IPS DF 6.9 (cell line): ENCODE measurements at regions not wholly inside any gene's neighbourhood (a gene's known extent, or its start where the extent isn't known, plus 50 kb on each side); places are given as distances from the start of the nearest gene placed in this dataset.

ENCODE experiments used
- DNase-seq: peaks from one replicate; pipeline ENCODE4 v3.0.0-alpha.2; 2013; ENCODE audit warnings: low read depth, low spot score
- H3K27ac ChIP-seq: one replicate; pipeline ENCODE4 v1.5.1; 2013; ENCODE audit warnings: low read length, control low read depth
- H3K27me3 ChIP-seq: 2 replicates; pipeline ENCODE4 v1.6.1; 2013; ENCODE audit warnings: mild to moderate bottlenecking, low read length; ENCODE audit not compliant: control insufficient read depth, insufficient read depth
- H3K36me3 ChIP-seq: 2 replicates; pipeline ENCODE4 v1.6.1; 2013; ENCODE audit warnings: low read length; ENCODE audit not compliant: control insufficient read depth, insufficient read depth
- H3K4me1 ChIP-seq: 2 replicates; pipeline ENCODE4 v1.6.1; 2013; ENCODE audit warnings: low read length; ENCODE audit not compliant: control insufficient read depth, insufficient read depth
- H3K4me3 ChIP-seq: 2 replicates; pipeline ENCODE4 v1.5.1; 2013; ENCODE audit warnings: mild to moderate bottlenecking, low read length
- H3K9me3 ChIP-seq: 2 replicates; pipeline ENCODE4 v1.6.1; 2013; ENCODE audit warnings: low read length, inconsistent platforms; ENCODE audit not compliant: control insufficient read depth, insufficient read depth
- WGBS: extraction: QIAGEN DNeasy Blood & Tissue Kit; methylation state at CpG from one replicate; pipeline ENCODE4 v1.1.7; 2013; ENCODE audit warnings: mixed read lengths, missing lambda C conversion rate; ENCODE audit not compliant: insufficient read length, insufficient coverage; 5-methylcytosine and 5-hydroxymethylcytosine counted together

- Histone ChIP-seq H3K4me3 (no peak overlapping the region), H3K36me3 (no peaks in the 10 kb centered on the region), H3K4me1 (peaks cover 2% of the 10 kb centered on the region; the same call in 1 of the 2 replicates), H3K9me3 (no peaks in the 10 kb centered on the region), H3K27ac (no peak overlapping the region), H3K27me3 (no peaks in the 10 kb centered on the region)
- no peak for DNase-seq
- WGBS, result no CpG with 5 or more reads among the region's 12 CpGs
Observed at GRCh38 chr12:111086947-111087700, 166.7 kb upstream of the MYL2 start.

- Histone ChIP-seq H3K4me1 (peaks cover 2% of the 10 kb centered on the region; the same call in 1 of the 2 replicates), H3K4me3 (no peak overlapping the region), H3K27ac (no peak overlapping the region), H3K27me3 (no peaks in the 10 kb centered on the region), H3K9me3 (no peaks in the 10 kb centered on the region), H3K36me3 (no peaks in the 10 kb centered on the region)
- no CpG with 5 or more reads among the region's 1 CpG for WGBS
- DNase-seq, result no peak
Observed at GRCh38 chr12:111085096-111085495, 164.7 kb upstream of the MYL2 start.

GRCh38 chr12:111084605-111085004 lies 164.2 kb upstream of the MYL2 start:
- WGBS, result no CpG with 5 or more reads among the region's 15 CpGs
- Histone ChIP-seq H3K27me3 (no peaks in the 10 kb centered on the region), H3K36me3 (no peaks in the 10 kb centered on the region), H3K4me3 (no peak overlapping the region), H3K27ac (no peak overlapping the region), H3K4me1 (peaks cover 2% of the 10 kb centered on the region; the same call in 1 of the 2 replicates), H3K9me3 (no peaks in the 10 kb centered on the region)
- no peak for DNase-seq

- Histone ChIP-seq H3K36me3 (no peaks in the 10 kb centered on the region), H3K4me3 (no peak overlapping the region), H3K9me3 (no peaks in the 10 kb centered on the region), H3K27ac (no peak overlapping the region), H3K27me3 (no peaks in the 10 kb centered on the region), H3K4me1 (peaks cover 2% of the 10 kb centered on the region; the same call in 1 of the 2 replicates)
- DNase-seq, result no peak
- WGBS, result no CpG with 5 or more reads among the region's 4 CpGs
Observed at GRCh38 chr12:111084158-111084557, 163.8 kb upstream of the MYL2 start.

GRCh38 chr12:111081600-111081999 lies 161.2 kb upstream of the MYL2 start:
- H3K4me1 ChIP-seq, result peaks cover 2% of the 10 kb centered on the region; the same call in 1 of the 2 replicates
- H3K4me3 ChIP-seq, result no peak overlapping the region
- no peak for DNase-seq
- H3K27me3 ChIP-seq, result no peaks in the 10 kb centered on the region
- H3K9me3 ChIP-seq, result no peaks in the 10 kb centered on the region
- no CpG with 5 or more reads among the region's 5 CpGs for WGBS
- H3K36me3 ChIP-seq, result no peaks in the 10 kb centered on the region
- no peak overlapping the region for H3K27ac ChIP-seq

- no peak overlapping the region for H3K4me3 ChIP-seq
- no peaks in the 10 kb centered on the region for H3K9me3 ChIP-seq
- WGBS, result no CpG with 5 or more reads among the region's 4 CpGs
- H3K36me3 ChIP-seq, result no peaks in the 10 kb centered on the region
- H3K27me3 ChIP-seq, result no peaks in the 10 kb centered on the region
- H3K4me1 ChIP-seq, result peaks cover 2% of the 10 kb centered on the region
- DNase-seq, result no peak
- H3K27ac ChIP-seq, result no peak overlapping the region
Observed at GRCh38 chr12:111078731-111079130, 158.4 kb upstream of the MYL2 start.

GRCh38 chr12:111076611-111077451 lies 156.5 kb upstream of the MYL2 start:
- peaks cover 2% of the 10 kb centered on the region for H3K4me1 ChIP-seq
- no peaks in the 10 kb centered on the region for H3K27me3 ChIP-seq
- H3K9me3 ChIP-seq, result no peaks in the 10 kb centered on the region
- H3K36me3 ChIP-seq, result no peaks in the 10 kb centered on the region
- DNase-seq, result no peak
- no peak overlapping the region for H3K4me3 ChIP-seq
- WGBS, result no CpG with 5 or more reads among the region's 23 CpGs
- H3K27ac ChIP-seq, result no peak overlapping the region

GRCh38 chr12:111076199-111076598 lies 155.8 kb upstream of the MYL2 start:
- H3K27me3 ChIP-seq, result no peaks in the 10 kb centered on the region
- no peak overlapping the region for H3K27ac ChIP-seq
- H3K4me1 ChIP-seq, result peaks cover 2% of the 10 kb centered on the region
- no peak overlapping the region for H3K4me3 ChIP-seq
- no peak for DNase-seq
- H3K36me3 ChIP-seq, result no peaks in the 10 kb centered on the region
- WGBS, result no CpG with 5 or more reads among the region's 1 CpG
- H3K9me3 ChIP-seq, result no peaks in the 10 kb centered on the region

- H3K4me1 ChIP-seq, result peaks cover 2% of the 10 kb centered on the region
- WGBS, result no CpG with 5 or more reads among the region's 10 CpGs
- no peak overlapping the region for H3K27ac ChIP-seq
- H3K27me3 ChIP-seq, result no peaks in the 10 kb centered on the region
- DNase-seq, result no peak
- no peaks in the 10 kb centered on the region for H3K36me3 ChIP-seq
- H3K4me3 ChIP-seq, result no peak overlapping the region
- no peaks in the 10 kb centered on the region for H3K9me3 ChIP-seq
Observed at GRCh38 chr12:111074965-111075364, 154.6 kb upstream of the MYL2 start.

GRCh38 chr12:111074559-111074958 lies 154.2 kb upstream of the MYL2 start:
- no peaks in the 10 kb centered on the region for H3K9me3 ChIP-seq
- H3K27me3 ChIP-seq, result no peaks in the 10 kb centered on the region
- WGBS, result no CpG with 5 or more reads among the region's 8 CpGs
- H3K4me3 ChIP-seq, result no peak overlapping the region
- peaks cover 2% of the 10 kb centered on the region for H3K4me1 ChIP-seq
- no peak overlapping the region for H3K27ac ChIP-seq
- no peaks in the 10 kb centered on the region for H3K36me3 ChIP-seq
- no peak for DNase-seq
